ENCODE measurements at regions not wholly inside any gene's neighbourhood (a gene's known extent, or its start where the extent isn't known, plus 50 kb on each side); places are given as distances from the start of the nearest gene placed in this dataset.
"Not testable (repeated sequence)": the region's sequence is repeated elsewhere in the genome, so short reads cannot be mapped to it uniquely, and the experiment has no call there.

DNA sequence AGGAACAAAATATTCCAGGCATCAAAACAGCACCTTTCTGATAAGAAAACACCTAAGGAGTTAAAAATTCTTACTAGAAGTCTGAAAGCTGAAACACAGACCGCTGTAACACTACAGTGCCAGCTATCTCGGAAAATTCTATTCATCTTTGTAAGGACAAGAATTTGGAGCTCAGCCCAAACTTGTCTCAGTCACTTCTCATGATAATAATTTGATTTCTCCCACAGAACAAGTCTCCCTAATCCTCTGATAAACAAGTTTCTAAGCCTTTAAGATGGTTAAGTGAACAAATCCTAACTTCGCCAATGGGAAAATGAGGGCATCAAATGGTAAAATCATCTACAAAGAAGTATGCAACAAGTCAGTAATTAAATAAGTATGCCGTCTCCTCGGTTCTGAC lies 59.9 kb downstream of the SIPA1L2 start:
- H3K4me3 ChIP-seq: no peak overlapping the region
- no peaks in the 10 kb centered on the region for H3K36me3 ChIP-seq
- H3K27ac ChIP-seq: peak overlapping the region in 3 of 4 donors; percentile 31 to 56 (median 48)
- no peaks in the 10 kb centered on the region for H3K27me3 ChIP-seq
- H3K9me3 ChIP-seq: no peaks in the 10 kb centered on the region
- no peak for TF ChIP-seq EP300 (IDR thresholded peaks at IDR 0.05)
- TF ChIP-seq POLR2AphosphoS5 (IDR thresholded peaks at IDR 0.05): peak; percentile 79
- peaks cover 3 to 72% (median 10%) of the 10 kb centered on the region in 3 donors for H3K4me1 ChIP-seq
- no peak for ATAC-seq
- 15 to 18% methylated on average over 5 of the region's 5 CpGs for WGBS, 2 donors (ENCODE audit: low coverage in 1 of 2)

DNA sequence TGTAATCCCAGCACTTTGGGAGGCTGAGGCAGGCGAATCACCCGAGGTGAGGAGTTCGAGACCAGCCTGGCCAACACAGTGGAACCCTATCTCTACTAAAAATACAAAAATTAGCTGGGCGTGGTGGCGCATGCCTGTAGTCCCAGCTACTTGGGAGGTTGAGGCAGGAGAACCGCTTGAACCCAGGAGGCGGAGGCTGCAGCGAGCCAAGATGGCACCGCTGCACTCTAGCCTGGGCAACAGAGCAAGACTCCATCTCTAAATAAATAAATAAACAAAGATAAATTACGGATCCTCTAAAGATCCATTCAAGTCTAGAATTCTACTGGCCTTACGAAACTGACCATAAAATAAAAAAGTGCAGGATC lies 60.4 kb downstream of the SIPA1L2 start:
- 76 to 90% methylated on average over 6 to 10 of the region's 11 CpGs for WGBS, 2 donors (ENCODE audit: low coverage in 1 of 2)
- not testable (repeated sequence) for H3K4me3 ChIP-seq, ATAC-seq, H3K27me3 ChIP-seq, H3K36me3 ChIP-seq, H3K9me3 ChIP-seq
- H3K27ac ChIP-seq: peak overlapping the region in 3 of 4 donors; percentile 31 to 56 (median 48)
- H3K4me1 ChIP-seq: peaks cover 3 to 72% (median 10%) of the 10 kb centered on the region in 3 donors

DNA sequence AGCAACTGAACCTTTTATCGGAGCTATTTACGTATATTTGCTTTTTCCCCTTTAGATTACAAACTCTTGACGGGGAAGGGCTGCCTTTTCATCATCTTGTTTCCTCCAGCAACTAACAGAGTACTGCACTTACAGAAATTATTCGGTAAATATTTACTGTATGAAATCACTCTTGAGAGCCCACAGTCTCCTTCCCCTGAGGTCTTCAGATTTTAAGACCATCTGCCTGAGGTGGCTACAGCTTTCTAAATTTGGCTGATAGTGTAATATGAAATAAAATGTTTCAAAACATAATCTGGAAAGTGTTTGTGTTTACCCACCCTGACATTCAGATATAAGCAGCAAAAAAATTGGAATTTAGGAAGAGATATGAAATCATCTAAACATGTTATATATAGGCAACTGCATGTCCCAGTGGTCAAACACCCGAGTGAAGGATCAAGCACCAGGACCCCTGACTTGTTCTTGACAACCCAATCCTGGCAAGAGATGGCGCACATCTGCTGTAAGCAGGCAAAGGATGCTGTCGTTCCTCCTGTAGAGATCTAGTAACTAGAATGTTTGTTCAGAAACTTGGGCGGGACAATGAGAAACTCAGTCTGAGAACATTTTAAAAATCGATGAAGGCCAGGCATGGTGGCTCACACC lies 60.9 kb downstream of the SIPA1L2 start:
- H3K27me3 ChIP-seq: no peaks in the 10 kb centered on the region
- H3K4me3 ChIP-seq: no peak overlapping the region
- no peaks in the 10 kb centered on the region for H3K36me3 ChIP-seq
- peaks cover 3 to 69% (median 10%) of the 10 kb centered on the region in 3 donors for H3K4me1 ChIP-seq
- no peak for TF ChIP-seq EP300 (IDR thresholded peaks at IDR 0.05)
- TF ChIP-seq, protein P1, sequence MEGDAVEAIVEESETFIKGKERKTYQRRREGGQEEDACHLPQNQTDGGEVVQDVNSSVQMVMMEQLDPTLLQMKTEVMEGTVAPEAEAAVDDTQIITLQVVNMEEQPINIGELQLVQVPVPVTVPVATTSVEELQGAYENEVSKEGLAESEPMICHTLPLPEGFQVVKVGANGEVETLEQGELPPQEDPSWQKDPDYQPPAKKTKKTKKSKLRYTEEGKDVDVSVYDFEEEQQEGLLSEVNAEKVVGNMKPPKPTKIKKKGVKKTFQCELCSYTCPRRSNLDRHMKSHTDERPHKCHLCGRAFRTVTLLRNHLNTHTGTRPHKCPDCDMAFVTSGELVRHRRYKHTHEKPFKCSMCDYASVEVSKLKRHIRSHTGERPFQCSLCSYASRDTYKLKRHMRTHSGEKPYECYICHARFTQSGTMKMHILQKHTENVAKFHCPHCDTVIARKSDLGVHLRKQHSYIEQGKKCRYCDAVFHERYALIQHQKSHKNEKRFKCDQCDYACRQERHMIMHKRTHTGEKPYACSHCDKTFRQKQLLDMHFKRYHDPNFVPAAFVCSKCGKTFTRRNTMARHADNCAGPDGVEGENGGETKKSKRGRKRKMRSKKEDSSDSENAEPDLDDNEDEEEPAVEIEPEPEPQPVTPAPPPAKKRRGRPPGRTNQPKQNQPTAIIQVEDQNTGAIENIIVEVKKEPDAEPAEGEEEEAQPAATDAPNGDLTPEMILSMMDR (IDR thresholded peaks at IDR 0.05): no peak
- TF ChIP-seq POLR2A (IDR thresholded peaks at IDR 0.05): no peak
- TF ChIP-seq POLR2AphosphoS5 (IDR thresholded peaks at IDR 0.05): no peak
- WGBS, 2 donors (ENCODE audit: low coverage in 1 of 2): 74 to 85% methylated on average over 6 of the region's 9 CpGs
- peak overlapping the region in 2 of 4 donors; percentile 48 to 56 for H3K27ac ChIP-seq
- H3K9me3 ChIP-seq: no peaks in the 10 kb centered on the region
- no peak for ATAC-seq

DNA sequence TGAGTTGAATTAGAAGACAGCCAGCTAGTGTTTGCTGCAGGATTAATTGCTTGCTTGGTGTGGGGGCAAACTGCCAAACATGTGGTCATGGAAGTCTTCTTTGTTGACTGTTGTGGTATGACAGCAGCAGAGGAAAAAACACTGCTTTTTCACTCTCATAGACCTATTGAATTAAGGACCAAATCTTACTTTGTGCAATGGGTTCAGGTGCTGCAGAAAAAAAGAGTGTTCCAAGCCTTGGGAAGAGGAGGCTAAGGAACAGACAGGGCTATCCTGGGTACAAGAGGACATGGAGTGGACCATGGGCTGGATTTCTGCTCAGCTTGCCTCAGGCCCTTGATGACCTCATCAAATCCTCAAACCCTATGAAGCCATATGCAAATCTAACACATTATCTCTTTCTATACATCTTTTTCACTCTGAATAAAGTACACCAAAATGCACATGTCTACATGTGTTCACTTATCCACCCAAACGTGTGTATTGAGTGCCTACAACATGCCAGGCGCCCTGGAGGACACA lies 61.5 kb downstream of the SIPA1L2 start:
- H3K27ac ChIP-seq: no peak overlapping the region
- peaks cover 3 to 65% (median 10%) of the 10 kb centered on the region in 3 donors for H3K4me1 ChIP-seq
- no peaks in the 10 kb centered on the region for H3K9me3 ChIP-seq
- TF ChIP-seq POLR2AphosphoS5 (IDR thresholded peaks at IDR 0.05): no peak
- TF ChIP-seq, protein P1 (IDR thresholded peaks at IDR 0.05): no peak
- no peak for TF ChIP-seq POLR2A (IDR thresholded peaks at IDR 0.05)
- no peak for TF ChIP-seq EP300 (IDR thresholded peaks at IDR 0.05)
- no peaks in the 10 kb centered on the region for H3K27me3 ChIP-seq
- WGBS, 2 donors (ENCODE audit: low coverage in 1 of 2): 88% methylated on average over 2 of the region's 2 CpGs; no CpG with 5 or more reads in 1 of the 2 donors
- H3K4me3 ChIP-seq: no peak overlapping the region
- no peaks in the 10 kb centered on the region for H3K36me3 ChIP-seq
- no peak for ATAC-seq

DNA sequence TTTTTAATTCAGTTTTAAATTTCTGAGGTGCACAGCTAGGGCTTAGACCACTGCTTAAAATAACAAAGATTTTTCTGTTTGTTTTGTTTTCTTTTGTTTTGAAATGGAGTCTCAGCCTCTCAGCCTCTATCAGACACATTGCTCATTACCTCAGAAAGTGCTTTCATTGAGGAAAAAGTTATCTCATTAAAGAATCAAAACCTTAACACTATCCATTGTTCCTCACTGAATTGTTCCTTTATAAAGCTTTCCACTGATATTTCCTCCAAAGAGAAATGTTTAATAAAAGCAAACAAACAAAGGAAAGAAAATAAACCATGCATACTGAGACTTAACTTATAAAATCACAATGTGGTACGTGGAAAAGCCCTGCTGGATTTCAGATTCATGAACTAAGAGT lies 63.8 kb downstream of the SIPA1L2 start:
- 75 to 90% methylated on average over 1 of the region's 1 CpG for WGBS, 2 donors (ENCODE audit: low coverage in 1 of 2)
- ATAC-seq: no peak
- Histone ChIP-seq H3K27ac (no peak overlapping the region), H3K9me3 (no peaks in the 10 kb centered on the region), H3K4me1 (peaks cover 3 to 74% (median 10%) of the 10 kb centered on the region in 3 donors), H3K27me3 (no peaks in the 10 kb centered on the region), H3K36me3 (no peaks in the 10 kb centered on the region), H3K4me3 (no peak overlapping the region)
- TF ChIP-seq POLR2AphosphoS5 (IDR thresholded peaks at IDR 0.05) (no peak), POLR2A (IDR thresholded peaks at IDR 0.05) (no peak), EP300 (IDR thresholded peaks at IDR 0.05) (no peak)
- TF ChIP-seq, protein P1 (IDR thresholded peaks at IDR 0.05): no peak

DNA sequence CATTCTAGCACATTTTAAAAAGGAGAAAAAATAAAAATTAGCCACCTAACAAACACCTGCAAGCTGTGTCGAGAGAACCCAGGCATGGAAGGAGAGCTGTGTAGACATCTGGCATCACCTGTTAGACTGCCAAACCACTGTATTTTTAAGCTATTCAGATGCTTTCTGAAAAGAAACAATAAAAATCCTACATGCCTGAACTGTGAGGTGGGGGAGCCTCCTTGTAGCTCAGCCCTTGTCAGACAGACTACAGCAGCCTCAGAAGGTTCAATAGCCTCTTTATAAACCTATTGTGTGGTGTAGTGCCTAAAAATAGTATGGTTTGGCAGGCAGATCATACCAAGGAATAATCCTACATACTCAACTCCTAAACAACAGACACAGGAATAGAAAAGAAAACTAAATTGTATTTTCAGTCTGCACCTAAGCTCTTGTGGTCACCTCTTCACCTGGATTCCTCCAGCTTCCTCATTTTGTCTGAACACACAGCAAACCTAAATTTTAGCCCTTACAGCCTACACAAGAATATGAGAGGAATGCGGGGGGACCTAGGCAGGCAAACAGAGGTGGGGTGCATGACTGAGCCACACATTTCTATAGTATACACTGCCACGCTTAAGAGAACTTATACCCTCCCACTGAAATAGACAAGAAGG lies 67.0 kb downstream of the SIPA1L2 start:
- Histone ChIP-seq H3K9me3 (no peaks in the 10 kb centered on the region), H3K27me3 (no peaks in the 10 kb centered on the region), H3K27ac (no peak overlapping the region), H3K4me3 (no peak overlapping the region), H3K36me3 (no peaks in the 10 kb centered on the region), H3K4me1 (peaks cover 0 to 70% (median 15%) of the 10 kb centered on the region in 3 donors)
- no peak for ATAC-seq
- WGBS, 2 donors (ENCODE audit: low coverage in 1 of 2): 85 to 94% methylated on average over 3 of the region's 3 CpGs
- TF ChIP-seq, protein P1 (IDR thresholded peaks at IDR 0.05): no peak

All from gastroesophageal sphincter (tissue), 4 donors.